ENCODE measurements at regions not wholly inside any gene's neighbourhood (a gene's known extent, or its start where the extent isn't known, plus 50 kb on each side); places are given as distances from the start of the nearest gene placed in this dataset.

- TF ChIP-seq REST (IDR thresholded peaks at IDR 0.05; ENCODE audit: low read depth, low read length) (no peak), CTCF (IDR thresholded peaks at IDR 0.05) (no peak), SMC3 (IDR thresholded peaks at IDR 0.05; ENCODE audit: low read depth, low read length) (no peak), YY1 (IDR thresholded peaks at IDR 0.05; ENCODE audit: low read depth) (no peak), TAF1 (IDR thresholded peaks at IDR 0.05; ENCODE audit: borderline replicate concordance, low read depth, low read length) (no peak), JUND (IDR thresholded peaks at IDR 0.05) (no peak), MXI1 (IDR thresholded peaks at IDR 0.05; ENCODE audit: low read depth, low read length) (no peak), IRF3 (IDR thresholded peaks at IDR 0.05; ENCODE audit: low read depth, low read length) (no peak), RCOR1 (IDR thresholded peaks at IDR 0.05; ENCODE audit: low read length) (no peak)
Observed at GRCh38 chr5:99239826-99240360, 311.1 kb upstream of the CHD1 start.

All from SK-N-SH (cell line).